ENCODE measurements at regions not wholly inside any gene's neighbourhood (a gene's known extent, or its start where the extent isn't known, plus 50 kb on each side); places are given as distances from the start of the nearest gene placed in this dataset.
"Not testable (repeated sequence)": the region's sequence is repeated elsewhere in the genome, so short reads cannot be mapped to it uniquely, and the experiment has no call there.

GRCh38 chr13:47687577-47687976, 313.5 kb downstream of the SUCLA2 start:
- DNase-seq: no peak

- not testable (repeated sequence) for DNase-seq
These were observed 315.9 kb downstream of the SUCLA2 start for GRCh38 chr13:47685156-47685555.

- DNase-seq: no peak
These were observed 320.3 kb downstream of the SUCLA2 start for GRCh38 chr13:47680748-47681147.

GRCh38 chr13:47679401-47679800, 321.7 kb downstream of the SUCLA2 start:
- no peak for DNase-seq

GRCh38 chr13:47678201-47678968, 322.7 kb downstream of the SUCLA2 start:
- no peak for DNase-seq

- DNase-seq: no peak
These were observed 325.2 kb downstream of the SUCLA2 start for GRCh38 chr13:47675871-47676270.

- DNase-seq: no peak
These were observed 327.8 kb downstream of the SUCLA2 start for GRCh38 chr13:47673009-47673850.

- no peak for DNase-seq
These were observed 328.6 kb downstream of the SUCLA2 start for GRCh38 chr13:47672245-47673008.

GRCh38 chr13:47671776-47672175, 329.3 kb downstream of the SUCLA2 start:
- DNase-seq: no peak

- no peak for DNase-seq
These were observed 336.0 kb downstream of the SUCLA2 start for GRCh38 chr13:47665043-47665442.

- DNase-seq: no peak
These were observed 340.0 kb downstream of the SUCLA2 start for GRCh38 chr13:47661076-47661475.

GRCh38 chr13:47656651-47657050, 344.4 kb downstream of the SUCLA2 start:
- no peak for DNase-seq

- no peak for DNase-seq
These were observed 350.9 kb downstream of the SUCLA2 start for GRCh38 chr13:47650209-47650608.

GRCh38 chr13:47647001-47647400, 354.1 kb downstream of the SUCLA2 start:
- DNase-seq: no peak

GRCh38 chr13:47646298-47646697, 354.8 kb downstream of the SUCLA2 start:
- no peak for DNase-seq

GRCh38 chr13:47639738-47640447, 361.2 kb downstream of the SUCLA2 start:
- no peak for DNase-seq

GRCh38 chr13:47638627-47639026, 362.4 kb downstream of the SUCLA2 start:
- DNase-seq: no peak

GRCh38 chr13:47632311-47632710, 368.8 kb downstream of the SUCLA2 start:
- DNase-seq: no peak

- DNase-seq: no peak
These were observed 372.4 kb downstream of the SUCLA2 start for GRCh38 chr13:47628666-47629065.

- DNase-seq: no peak
These were observed 377.2 kb downstream of the SUCLA2 start for GRCh38 chr13:47623862-47624261.

- DNase-seq: no peak
These were observed 379.1 kb downstream of the SUCLA2 start for GRCh38 chr13:47621931-47622330.

GRCh38 chr13:47611664-47612288, 389.3 kb downstream of the SUCLA2 start:
- DNase-seq: no peak

Measured in NCI-H146 (cell line).